Breast epithelium (tissue), 4 donors: ENCODE measurements at regions not wholly inside any gene's neighbourhood (a gene's known extent, or its start where the extent isn't known, plus 50 kb on each side); places are given as distances from the start of the nearest gene placed in this dataset.
A peak's percentile ranks its signal among the peaks of the same experiment; 100 is the strongest.

Experiments used
- DNase-seq, 2 donors: peaks; one replicate each; pipeline ENCODE4 v3.0.0-alpha.2; 2019; ENCODE audit warnings: low spot score in 2 of 2
- H3K27ac ChIP-seq, 2 donors: fragments of 200-600 bp; sonication (generic) in 1 of 2; one replicate each; pipeline ENCODE4 v1.5.1; 2016 to 2019; ENCODE audit warnings: mild to moderate bottlenecking in 1 of 2
- H3K27me3 ChIP-seq, 2 donors: fragments of 200-600 bp; sonication (generic) in 1 of 2; one replicate each; pipeline versions ENCODE4 v1.5.1 to v1.6.0; 2017 to 2019; ENCODE audit warnings: control low read depth in 1 of 2, mild to moderate bottlenecking in 1 of 2
- H3K36me3 ChIP-seq: fragments of 200-600 bp; one replicate; pipeline ENCODE4 v1.5.1; 2019
- H3K4me1 ChIP-seq, 2 donors: fragments of 200-600 bp; sonication (generic); one replicate each; pipeline ENCODE4 v1.5.1; 2016 to 2019; ENCODE audit warnings: control low read depth in 1 of 2
- H3K4me3 ChIP-seq, 3 donors: fragments of 200-600 bp; sonication (generic); 1 replicate in 2 of 3; 2 replicates in 1 of 3; pipeline ENCODE4 v1.5.1; 2016 to 2019; ENCODE audit warnings: mild to moderate bottlenecking in 3 of 3, moderate library complexity in 2 of 3
- H3K9me3 ChIP-seq, 2 donors: fragments of 200-600 bp; sonication (generic) in 1 of 2; one replicate each; pipeline ENCODE4 v1.5.1; 2016 to 2019; ENCODE audit warnings: control low read depth in 1 of 2
- POLR2A ChIP-seq: fragments of 450-650 bp; IDR thresholded peaks from one replicate; pipeline ENCODE4 v1.6.1; 2016; ENCODE audit warnings: antibody characterized with exemption, mild to moderate bottlenecking, moderate library complexity
- POLR2AphosphoS5 ChIP-seq, 3 donors: sonication (generic); formaldehyde crosslinking; IDR thresholded peaks; one replicate each; pipeline ENCODE4 v1.6.1; 2017; ENCODE audit warnings: antibody characterized with exemption in 3 of 3
- intact Hi-C: fragments of 100-400 bp; cut with DNase I; formaldehyde crosslinking; loops from one replicate; pipeline ENCODE4 v1.15.1; 2023; ENCODE audit warnings: low total_unique reads
- TF ChIP-seq, protein P1 (sequence below), 3 donors: fragments of 450-650 bp; IDR thresholded peaks; one replicate each; pipeline ENCODE4 v1.5.1; 2016 to 2017; ENCODE audit warnings: antibody characterized with exemption in 3 of 3, mild to moderate bottlenecking in 3 of 3, moderate library complexity in 3 of 3

GRCh38 chr12:107320033-107320928 lies 226.9 kb upstream of the CRY1 start:
- H3K27ac ChIP-seq: peak overlapping the region; percentile 82 to 83
- intact Hi-C loops: no loop called here
- DNase-seq: peak in 1 of 2 donors; percentile 86
- TF ChIP-seq, protein P1, sequence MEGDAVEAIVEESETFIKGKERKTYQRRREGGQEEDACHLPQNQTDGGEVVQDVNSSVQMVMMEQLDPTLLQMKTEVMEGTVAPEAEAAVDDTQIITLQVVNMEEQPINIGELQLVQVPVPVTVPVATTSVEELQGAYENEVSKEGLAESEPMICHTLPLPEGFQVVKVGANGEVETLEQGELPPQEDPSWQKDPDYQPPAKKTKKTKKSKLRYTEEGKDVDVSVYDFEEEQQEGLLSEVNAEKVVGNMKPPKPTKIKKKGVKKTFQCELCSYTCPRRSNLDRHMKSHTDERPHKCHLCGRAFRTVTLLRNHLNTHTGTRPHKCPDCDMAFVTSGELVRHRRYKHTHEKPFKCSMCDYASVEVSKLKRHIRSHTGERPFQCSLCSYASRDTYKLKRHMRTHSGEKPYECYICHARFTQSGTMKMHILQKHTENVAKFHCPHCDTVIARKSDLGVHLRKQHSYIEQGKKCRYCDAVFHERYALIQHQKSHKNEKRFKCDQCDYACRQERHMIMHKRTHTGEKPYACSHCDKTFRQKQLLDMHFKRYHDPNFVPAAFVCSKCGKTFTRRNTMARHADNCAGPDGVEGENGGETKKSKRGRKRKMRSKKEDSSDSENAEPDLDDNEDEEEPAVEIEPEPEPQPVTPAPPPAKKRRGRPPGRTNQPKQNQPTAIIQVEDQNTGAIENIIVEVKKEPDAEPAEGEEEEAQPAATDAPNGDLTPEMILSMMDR (IDR thresholded peaks at IDR 0.05): no peak
- no peak for TF ChIP-seq POLR2AphosphoS5 (IDR thresholded peaks at IDR 0.05)
- no peak for TF ChIP-seq POLR2A
- no peaks in the 10 kb centered on the region for H3K9me3 ChIP-seq
- peaks cover 0 to 11% of the 10 kb centered on the region in 2 donors for H3K27me3 ChIP-seq
- H3K36me3 ChIP-seq: no peaks in the 10 kb centered on the region
- H3K4me1 ChIP-seq: no peaks in the 10 kb centered on the region
- peak overlapping the region; percentile 16 to 77 (median 62) for H3K4me3 ChIP-seq

DNA sequence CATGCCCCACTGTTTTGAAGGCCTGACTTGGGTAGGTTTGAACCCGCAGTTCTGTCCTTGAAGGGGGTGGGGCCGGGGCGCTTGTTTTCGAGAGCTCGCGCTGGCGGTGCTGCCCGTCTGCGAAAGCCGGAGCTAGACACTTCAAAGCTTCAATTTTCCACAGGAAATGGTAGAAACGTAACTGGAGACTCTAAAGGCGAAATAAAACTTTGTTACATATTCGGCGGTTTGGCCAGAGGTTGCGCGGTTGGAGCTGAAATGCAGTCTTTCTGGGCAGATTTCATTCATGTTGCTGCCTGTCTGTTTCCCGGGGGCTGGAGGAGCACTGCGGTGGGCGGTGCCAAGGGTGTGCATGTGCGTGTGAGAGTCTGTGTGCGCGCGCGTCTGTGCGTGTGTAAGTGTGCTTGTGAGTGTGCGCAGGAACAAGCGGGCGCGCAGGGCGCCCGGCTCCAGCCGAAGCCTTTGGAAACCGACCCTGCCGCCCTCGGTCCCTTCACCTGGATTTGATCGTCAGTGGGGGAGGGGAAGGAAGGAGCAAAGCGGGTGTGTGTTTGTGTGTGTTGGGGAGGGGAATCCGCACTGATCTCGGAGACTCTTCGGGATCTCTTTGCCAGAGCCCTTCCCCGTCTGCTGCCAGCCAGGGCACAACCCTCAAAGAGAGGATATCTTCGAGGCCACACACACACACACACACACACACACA lies 227.7 kb upstream of the CRY1 start:
- peak in 1 of 3 donors; percentile 42 for TF ChIP-seq POLR2AphosphoS5 (IDR thresholded peaks at IDR 0.05)
- no peak for TF ChIP-seq POLR2A
- no peaks in the 10 kb centered on the region for H3K9me3 ChIP-seq
- DNase-seq: peak in 1 of 2 donors; percentile 78
- intact Hi-C loops: no loop called here
- H3K4me3 ChIP-seq: peak overlapping the region; percentile 3 to 77 (median 62)
- H3K27me3 ChIP-seq: peaks cover 0 to 11% of the 10 kb centered on the region in 2 donors
- H3K36me3 ChIP-seq: no peaks in the 10 kb centered on the region
- no peaks in the 10 kb centered on the region for H3K4me1 ChIP-seq
- H3K27ac ChIP-seq: peak overlapping the region; percentile 82 to 83

- intact Hi-C loops: no loop called here
- Histone ChIP-seq H3K4me1 (no peaks in the 10 kb centered on the region), H3K4me3 (no peak overlapping the region), H3K27ac (peak overlapping the region in 1 of 2 donors; percentile 82), H3K27me3 (peaks cover 0 to 11% of the 10 kb centered on the region in 2 donors), H3K36me3 (no peaks in the 10 kb centered on the region), H3K9me3 (no peaks in the 10 kb centered on the region)
- DNase-seq: no peak
- TF ChIP-seq, protein P1 (IDR thresholded peaks at IDR 0.05): no peak
- TF ChIP-seq POLR2A (no peak), POLR2AphosphoS5 (IDR thresholded peaks at IDR 0.05) (no peak)
Observed at GRCh38 chr12:107322063-107322462, 228.7 kb upstream of the CRY1 start.

DNA sequence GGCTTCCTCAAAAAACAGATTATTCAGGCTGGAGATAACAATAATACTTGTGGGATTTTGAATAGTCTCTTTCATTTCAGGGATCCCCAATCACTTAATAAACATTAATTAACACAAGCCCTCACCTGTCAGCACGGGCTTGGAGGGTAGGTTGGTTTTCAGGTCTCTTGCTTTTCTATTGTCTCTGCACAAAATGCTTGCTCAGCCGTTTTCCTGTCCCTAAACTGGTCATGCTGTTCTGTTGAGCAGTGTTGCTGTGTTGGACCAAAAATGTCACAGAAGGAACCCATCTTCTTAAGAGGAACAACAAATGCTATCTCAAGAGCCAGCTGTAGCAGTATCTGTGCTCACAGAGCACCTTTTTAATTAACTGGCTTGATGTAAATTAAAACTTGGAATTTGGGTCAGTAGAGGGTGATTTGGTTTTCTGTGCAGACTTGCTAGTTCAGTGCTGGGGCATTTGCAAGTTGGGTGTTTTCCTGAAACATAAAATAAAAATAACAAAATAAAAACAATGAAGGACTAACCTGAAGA lies 231.8 kb upstream of the CRY1 start:
- Histone ChIP-seq H3K27ac (no peak overlapping the region), H3K4me1 (no peaks in the 10 kb centered on the region), H3K4me3 (no peak overlapping the region), H3K27me3 (peaks cover 0 to 8% of the 10 kb centered on the region in 2 donors), H3K9me3 (no peaks in the 10 kb centered on the region), H3K36me3 (no peaks in the 10 kb centered on the region)
- TF ChIP-seq POLR2AphosphoS5 (IDR thresholded peaks at IDR 0.05): no peak
- TF ChIP-seq, protein P1 (IDR thresholded peaks at IDR 0.05): no peak
- TF ChIP-seq POLR2A: no peak
- DNase-seq: no peak
- intact Hi-C loops: no loop called here

DNA sequence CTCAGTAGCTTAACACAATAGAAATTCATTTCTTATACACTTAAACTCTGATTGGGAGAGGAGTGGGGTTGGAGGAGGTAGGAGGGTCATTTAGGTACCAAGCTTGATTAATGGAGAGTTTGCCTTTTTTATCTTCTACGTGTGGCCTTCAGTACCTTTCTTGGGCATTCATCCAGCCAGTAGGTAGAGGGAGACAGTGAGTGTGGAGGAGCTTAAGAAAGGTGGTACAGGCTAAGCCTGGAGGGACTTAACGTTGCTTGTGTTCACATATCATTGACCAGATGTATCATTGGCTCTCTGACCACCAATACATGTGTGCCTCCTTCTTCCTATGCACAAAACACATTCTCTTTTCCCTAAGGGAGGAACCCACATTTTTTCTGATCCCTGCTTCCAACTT lies 232.9 kb upstream of the CRY1 start:
- no peaks in the 10 kb centered on the region for H3K36me3 ChIP-seq
- H3K27ac ChIP-seq: no peak overlapping the region
- no peaks in the 10 kb centered on the region for H3K27me3 ChIP-seq
- DNase-seq: no peak
- H3K4me1 ChIP-seq: no peaks in the 10 kb centered on the region
- no peak overlapping the region for H3K4me3 ChIP-seq
- intact Hi-C loops: no loop called here
- TF ChIP-seq POLR2A: no peak
- TF ChIP-seq, protein P1 (IDR thresholded peaks at IDR 0.05): no peak
- TF ChIP-seq POLR2AphosphoS5 (IDR thresholded peaks at IDR 0.05): no peak
- H3K9me3 ChIP-seq: no peaks in the 10 kb centered on the region
